ENCODE measurements at regions not wholly inside any gene's neighbourhood (a gene's known extent, or its start where the extent isn't known, plus 50 kb on each side); places are given as distances from the start of the nearest gene placed in this dataset.
A peak's percentile ranks its signal among the peaks of the same experiment; 100 is the strongest.

- Histone ChIP-seq H2AFZ (ENCODE audit: low read length) (no peak overlapping the region), H3K4me2 (ENCODE audit: insufficient read depth, insufficient read length, low read length) (no peak overlapping the region), H3K56ac (ENCODE audit: insufficient read length, low read depth, low read length) (no peak overlapping the region), H4K91ac (ENCODE audit: insufficient read length, low read depth, low read length) (no peak overlapping the region), H2BK15ac (ENCODE audit: low read depth, low read length) (no peak overlapping the region), H4K5ac (ENCODE audit: insufficient read length, low read depth, low read length) (no peak overlapping the region), H3K27me3 (ENCODE audit: insufficient read depth, low read length) (no peaks in the 10 kb centered on the region), H2BK120ac (ENCODE audit: low read depth, low read length, poor library complexity, severe bottlenecking) (no peak overlapping the region), H3K9me3 (ENCODE audit: control insufficient read depth, low read depth, low read length) (no peaks in the 10 kb centered on the region), H2BK20ac (ENCODE audit: low read depth, low read length, poor library complexity, severe bottlenecking) (no peak overlapping the region), H3K4ac (ENCODE audit: low read depth, low read length) (no peak overlapping the region), H4K8ac (replicated peaks; ENCODE audit: insufficient read length, low read depth, low read length) (no peak overlapping the region), H2BK5ac (ENCODE audit: insufficient read length, low read length) (no peak overlapping the region), H3K79me1 (ENCODE audit: insufficient read depth, low read depth, low read length, poor library complexity, severe bottlenecking) (no peaks in the 10 kb centered on the region), H3K23me2 (ENCODE audit: insufficient read length, low read depth, low read length, poor library complexity, severe bottlenecking) (no peaks in the 10 kb centered on the region), H3K23ac (ENCODE audit: insufficient read length, low read depth, low read length) (no peak overlapping the region), H3T11ph (ENCODE audit: low read length) (no peak overlapping the region), H3K27ac (ENCODE audit: insufficient read length, low read depth, low read length) (no peak overlapping the region), H4K20me1 (ENCODE audit: control insufficient read depth, insufficient read depth, insufficient read length) (no peaks in the 10 kb centered on the region), H3K18ac (ENCODE audit: insufficient read length, low read depth, low read length) (no peak overlapping the region), H2AK5ac (ENCODE audit: insufficient read length, low read length) (no peak overlapping the region), H3K14ac (ENCODE audit: insufficient read depth, low read length) (no peak overlapping the region), H3K9ac (ENCODE audit: extremely low read depth, insufficient read length, low read length) (no peak overlapping the region), H3K79me2 (ENCODE audit: insufficient read depth, low read length) (no peaks in the 10 kb centered on the region), H2BK12ac (ENCODE audit: insufficient read length, low read depth, low read length) (no peak overlapping the region), H3K4me1 (ENCODE audit: insufficient read depth, low read length) (no peaks in the 10 kb centered on the region)
- DNase-seq, result no peak
- TF ChIP-seq CTCF (conservative IDR thresholded peaks at IDR 0.05), result no peak
- no peak overlapping the region for H3K4me3 Mint-ChIP-seq
- H3K4me1 Mint-ChIP-seq, result peaks cover 8 to 10% of the 10 kb centered on the region in 2 experiments
- no peaks in the 10 kb centered on the region for H3K27me3 Mint-ChIP-seq (ENCODE audit: low read depth)
- H3K9me3 Mint-ChIP-seq, result peaks cover 5 to 13% of the 10 kb centered on the region in 2 experiments; a peak in 4 of 5 replicates
- H3K36me3 Mint-ChIP-seq (ENCODE audit: insufficient read depth in 1 of 3, low read depth in 3 of 3), result peaks cover 4 to 15% (median 6%) of the 10 kb centered on the region in 3 experiments; a peak in 6 of 7 replicates
- H3K27ac Mint-ChIP-seq, result 0 out of 7 replicates have a peak overlapping the region, but pooled peaks of 1 of the 3 experiments have one; percentile 70
Measured at GRCh38 chr3:84209474-84209873, 749.3 kb upstream of the CADM2 start.
